SU-DHL-6 (cell line): ENCODE measurements at regions not wholly inside any gene's neighbourhood (a gene's known extent, or its start where the extent isn't known, plus 50 kb on each side); places are given as distances from the start of the nearest gene placed in this dataset.

Experiments
- CTCF ChIP-seq: fragments of 200-600 bp; sonication (generic); IDR thresholded peaks from one replicate; pipeline ENCODE4 v1.5.1; 2017; ENCODE audit warnings: antibody characterized with exemption, mild to moderate bottlenecking, low read length, moderate library complexity; ENCODE audit not compliant: insufficient read depth, poor library complexity, severe bottlenecking
- EZH2phosphoT487 ChIP-seq: fragments of 200-600 bp; sonication (generic), shearing (Covaris generic); conservative IDR thresholded peaks from 2 replicates; pipeline ENCODE4 v1.6.1; 2018; ENCODE audit warnings: mild to moderate bottlenecking, antibody characterized with exemption, low read length, moderate library complexity, mixed read lengths

- TF ChIP-seq CTCF = no peak
- TF ChIP-seq EZH2phosphoT487 = no peak
Observed at GRCh38 chr9:118640836-118641560, 728.2 kb downstream of the BRINP1 start.
